IPS DF 4.7 (cell line): ENCODE measurements at regions not wholly inside any gene's neighbourhood (a gene's known extent, or its start where the extent isn't known, plus 50 kb on each side); places are given as distances from the start of the nearest gene placed in this dataset.

Experiments used
- DNase-seq: peaks from one replicate; pipeline ENCODE4 v3.0.0-alpha.2; 2013; ENCODE audit warnings: low spot score; ENCODE audit errors: extremely low read depth

DNA sequence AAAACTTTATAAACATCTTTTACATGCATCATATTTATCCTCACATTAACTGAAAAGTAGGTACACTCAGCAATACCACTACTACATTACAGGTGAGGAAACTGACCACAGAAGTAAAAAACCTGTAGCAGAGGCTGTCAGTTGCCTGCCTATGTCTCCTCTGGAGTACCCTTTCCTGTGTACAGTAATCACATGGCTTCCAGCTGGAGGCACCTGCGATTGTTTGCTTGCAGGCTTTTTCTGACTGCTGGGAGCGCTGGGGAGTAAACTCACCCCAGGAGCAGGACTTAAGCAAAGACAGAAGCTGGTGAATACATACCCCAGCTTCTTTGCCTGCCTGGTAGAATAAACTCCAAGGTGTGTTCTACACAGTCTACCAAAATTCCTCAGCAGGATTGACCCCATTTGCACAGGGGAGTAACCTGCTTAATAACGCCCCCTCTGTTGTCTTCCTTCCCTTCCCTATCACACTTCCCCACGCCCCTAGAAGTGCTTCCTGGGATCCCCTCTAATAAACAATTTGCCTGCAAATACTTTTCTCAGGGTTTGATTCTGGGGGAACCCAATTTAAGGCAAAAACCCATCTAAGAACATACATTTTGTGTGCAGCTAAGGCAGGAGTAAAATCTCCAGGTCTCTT, 138.9 kb downstream of the PTH2R start:
- no peak for DNase-seq

DNA sequence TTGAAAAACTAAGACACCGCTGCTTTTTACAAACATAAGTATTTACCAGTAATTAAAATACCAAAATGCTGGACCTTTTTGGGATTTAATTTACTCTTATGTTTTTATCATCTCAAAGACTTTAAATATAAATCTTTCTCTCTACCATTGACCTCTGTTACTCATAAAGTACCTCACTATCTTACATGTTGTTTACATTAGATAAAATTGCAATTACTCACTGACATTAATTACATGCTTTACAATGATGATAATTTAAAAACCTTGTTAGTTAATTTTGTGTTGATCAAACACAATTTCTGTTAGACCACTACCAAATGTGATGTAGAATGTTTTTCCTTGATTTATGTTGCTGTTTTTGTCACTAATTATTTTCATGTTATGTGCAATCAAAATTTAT, 139.5 kb downstream of the PTH2R start:
- DNase-seq: no peak

- DNase-seq: no peak
These were observed 140.5 kb downstream of the PTH2R start for GRCh38 chr2:208546860-208547650.

DNA sequence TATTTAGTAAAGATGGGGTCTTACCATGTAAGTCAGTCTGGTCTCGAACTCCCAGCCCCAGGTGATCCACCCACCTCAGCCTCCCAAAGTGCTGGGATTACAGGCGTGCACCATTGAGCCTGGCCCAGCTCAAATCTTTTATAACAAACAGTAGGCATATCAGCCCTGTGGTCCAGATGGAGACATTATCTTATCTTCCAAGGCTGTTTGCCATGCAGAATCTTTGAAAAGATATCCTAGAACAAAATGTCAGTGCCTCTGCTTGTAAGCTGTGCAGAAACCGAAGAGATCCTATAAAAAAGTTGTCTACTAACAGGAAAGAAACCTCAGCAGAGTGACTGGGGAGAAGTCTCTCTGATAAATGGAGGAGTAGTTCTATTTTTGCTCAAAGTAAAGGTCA, 142.1 kb downstream of the PTH2R start:
- DNase-seq: no peak

DNA sequence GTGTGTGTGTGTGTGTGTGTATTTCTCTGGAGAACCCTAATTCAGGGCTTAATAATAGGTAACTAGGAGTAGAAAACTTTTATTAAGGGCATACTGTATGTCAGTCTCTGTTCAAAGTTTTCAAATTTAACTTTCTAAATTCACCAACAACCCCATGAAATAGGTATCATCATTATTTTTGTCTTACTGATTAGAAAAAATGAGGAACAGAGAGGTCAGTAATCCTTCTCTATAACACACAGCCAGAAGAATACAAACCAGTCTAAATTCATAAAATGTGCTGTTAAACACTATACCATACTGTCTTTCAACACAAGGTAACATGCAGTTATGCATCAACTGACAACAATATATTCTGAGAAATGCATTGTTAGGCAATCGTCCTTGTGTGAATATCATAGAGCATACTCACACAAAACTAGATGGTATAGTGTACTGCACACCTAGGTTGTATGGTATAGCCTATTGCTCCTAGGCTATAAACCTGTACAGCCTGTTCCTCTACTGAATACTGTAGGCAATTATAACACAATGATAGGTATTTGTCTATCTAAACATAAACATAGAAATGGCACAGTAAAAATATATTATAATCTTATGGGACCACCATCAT, 143.1 kb downstream of the PTH2R start:
- no peak for DNase-seq

DNA sequence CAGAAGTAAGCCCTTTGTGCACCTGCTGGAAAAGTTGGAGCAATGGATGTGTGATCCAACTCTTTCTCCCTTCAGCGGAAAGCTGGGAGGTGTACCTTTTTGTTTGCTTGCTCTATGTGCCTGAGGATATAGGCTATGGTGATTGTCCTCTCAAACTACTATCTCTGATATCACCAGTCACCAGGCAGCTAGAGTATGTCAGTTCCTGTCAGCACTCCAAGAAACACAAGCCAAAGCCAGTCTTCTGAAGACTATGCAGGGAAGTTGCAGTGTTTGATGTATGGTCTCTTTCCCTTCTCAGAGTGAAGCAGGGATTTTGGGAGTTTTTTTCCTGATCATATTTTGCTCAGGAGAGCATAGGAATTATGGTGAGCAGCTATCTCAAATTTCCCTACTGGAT, 146.4 kb downstream of the PTH2R start:
- DNase-seq: no peak

DNA sequence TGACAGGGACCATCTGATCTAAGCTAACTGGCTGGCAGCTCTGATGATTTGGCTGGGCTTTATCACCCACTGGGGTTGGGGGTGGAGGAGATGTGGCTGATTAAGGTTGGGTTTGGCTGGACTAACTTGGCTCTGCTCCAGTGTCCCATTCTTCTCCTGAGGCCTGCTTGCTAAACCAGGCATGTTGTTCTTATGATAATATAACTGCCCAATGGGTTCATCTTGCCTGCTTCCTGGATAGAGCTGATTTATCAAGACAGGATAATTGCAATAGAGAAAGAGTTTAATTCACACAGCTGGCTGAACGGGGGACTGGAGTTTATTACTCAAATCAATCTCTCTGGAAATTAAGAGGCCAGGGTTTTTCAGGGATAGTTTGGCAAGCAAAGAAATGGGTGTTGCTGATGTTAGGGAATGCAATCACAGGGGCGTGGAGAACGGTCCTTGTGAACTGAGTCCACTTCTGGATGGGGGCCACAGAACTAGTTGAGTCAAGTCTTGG, 150.4 kb downstream of the PTH2R start:
- DNase-seq: no peak

DNA sequence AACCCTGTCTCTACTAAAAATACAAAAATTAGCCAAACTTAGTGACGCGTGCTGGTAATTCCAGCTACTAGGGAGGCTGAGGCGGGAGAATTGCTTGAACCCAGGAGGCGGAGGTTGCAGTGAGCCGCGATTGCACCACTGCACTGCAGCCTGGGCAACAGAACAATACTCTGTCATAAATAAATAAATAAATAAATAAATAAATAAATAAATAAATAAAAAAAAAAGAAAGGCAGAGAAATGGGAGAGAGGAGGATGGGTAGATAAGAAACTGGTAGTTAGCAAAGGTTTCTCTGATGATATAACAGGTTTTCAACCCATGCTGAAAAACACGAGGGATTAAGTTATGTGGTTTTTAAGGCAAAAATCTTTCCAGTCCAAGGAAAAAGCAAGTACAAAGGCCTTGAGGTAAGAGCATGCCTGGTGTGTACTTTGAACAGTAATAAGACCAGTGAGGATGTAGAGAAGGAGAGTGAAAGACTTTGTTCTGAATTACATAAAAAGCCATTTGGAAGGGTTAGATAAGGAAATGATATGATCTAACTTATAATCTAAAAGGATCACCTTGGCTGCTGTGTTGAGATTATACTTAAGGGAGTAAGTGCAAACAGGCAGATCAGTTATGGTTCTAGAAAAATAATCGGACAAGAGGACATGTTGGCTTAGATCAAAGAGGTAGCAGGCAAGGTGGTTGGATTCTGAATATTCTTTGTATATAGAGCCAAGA, 159.3 kb downstream of the PTH2R start:
- DNase-seq: no peak

- no peak for DNase-seq
These were observed 161.6 kb downstream of the PTH2R start for GRCh38 chr2:208568203-208568602.

DNA sequence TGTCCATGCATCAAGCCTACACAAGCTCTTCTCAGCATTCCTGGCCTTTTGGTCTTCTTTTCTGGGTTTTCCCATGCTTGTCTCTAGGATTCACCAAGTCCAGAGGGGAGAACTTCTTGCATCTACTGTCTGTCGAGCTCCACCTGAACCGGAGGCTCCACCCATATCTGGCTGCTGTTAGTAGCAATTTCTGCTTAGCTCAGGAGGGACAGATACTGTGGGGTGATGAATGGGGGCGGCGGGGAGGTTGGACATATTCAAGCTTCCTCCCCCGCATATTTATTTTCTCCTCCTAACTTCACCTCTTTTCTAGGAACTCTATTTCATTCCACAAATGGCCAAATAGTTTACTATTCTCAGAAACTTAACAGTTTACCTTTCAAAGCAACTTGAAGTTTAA, 163.5 kb downstream of the PTH2R start:
- DNase-seq: no peak

GRCh38 chr2:208570851-208571763, 164.5 kb downstream of the PTH2R start:
- no peak for DNase-seq

DNA sequence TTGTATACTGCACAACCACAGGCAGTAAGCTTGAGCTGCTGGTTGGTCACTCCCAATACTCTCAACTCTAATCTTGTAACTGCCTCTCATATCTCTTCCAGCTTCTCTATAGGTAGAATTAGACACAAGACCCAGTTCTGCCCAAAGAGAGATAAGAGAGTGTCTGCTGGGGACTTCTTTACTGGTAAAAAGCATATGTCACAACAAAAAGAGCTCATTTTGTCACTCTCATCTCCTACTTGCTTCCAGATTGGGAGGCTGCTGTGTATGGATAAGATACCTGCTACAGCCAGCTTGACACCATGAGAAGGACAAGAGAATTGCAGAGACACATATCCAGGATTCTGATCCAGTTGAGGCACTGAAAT, 165.2 kb downstream of the PTH2R start:
- DNase-seq: no peak

- DNase-seq: no peak
These were observed 167.0 kb downstream of the PTH2R start for GRCh38 chr2:208573569-208573968.

- DNase-seq: no peak
These were observed 173.1 kb downstream of the PTH2R start for GRCh38 chr2:208579678-208580077.

- DNase-seq: no peak
These were observed 177.9 kb downstream of the PTH2R start for GRCh38 chr2:208584378-208584985.

DNA sequence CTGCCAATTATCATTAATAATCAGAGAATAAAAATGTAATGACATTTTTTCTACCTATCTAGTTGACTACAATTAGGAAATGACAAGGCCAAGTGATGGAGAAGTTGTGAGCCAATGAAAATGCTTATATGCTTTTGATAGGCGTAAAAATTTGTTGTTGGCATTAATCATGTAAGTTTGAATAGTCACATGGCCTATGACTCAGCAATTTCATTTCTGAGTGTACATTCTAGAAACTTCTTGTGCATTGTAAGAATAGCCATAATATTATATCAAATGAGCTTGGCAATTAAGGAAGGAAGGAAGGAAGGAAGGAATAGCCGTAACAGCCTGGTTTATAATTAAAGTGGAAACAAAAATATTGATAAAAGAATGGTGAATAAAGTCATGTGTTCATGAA, 179.9 kb downstream of the PTH2R start:
- DNase-seq: no peak

DNA sequence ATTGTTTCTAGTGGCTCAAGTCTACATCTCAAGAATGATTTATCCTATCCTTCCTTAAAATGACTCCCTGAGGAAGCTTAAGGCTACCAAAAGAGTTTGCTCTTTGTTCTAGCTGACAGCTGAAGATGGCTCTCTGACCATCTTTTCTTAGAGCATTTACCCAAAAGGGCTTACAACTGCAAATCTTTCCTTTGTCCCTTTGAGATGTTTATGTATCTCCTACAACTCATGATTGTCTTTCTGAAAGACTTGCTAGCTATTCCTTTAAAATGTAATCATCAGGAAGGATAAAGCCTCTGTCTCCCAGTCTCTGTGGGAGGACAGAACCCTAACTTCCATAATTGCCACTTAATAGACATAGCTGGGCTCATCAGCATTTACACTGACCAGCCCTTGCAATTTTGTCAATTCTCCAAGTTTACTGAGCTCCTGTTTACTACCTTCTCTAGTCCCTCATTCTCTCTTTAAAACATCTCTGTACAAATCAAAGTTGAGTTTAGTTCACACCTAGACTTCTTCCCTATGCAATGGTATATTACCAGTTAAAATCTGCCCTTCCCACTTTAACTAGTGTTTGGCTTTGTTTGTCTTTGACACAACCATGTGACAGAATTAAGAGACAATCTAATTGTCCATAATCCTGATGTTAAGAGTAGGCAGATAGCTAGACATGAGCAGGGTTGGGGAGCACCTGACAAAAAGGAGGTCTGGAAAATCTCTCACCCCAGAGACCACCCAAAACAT, 188.2 kb downstream of the PTH2R start:
- DNase-seq: peak; percentile 62

- no peak for DNase-seq
These were observed 189.0 kb downstream of the PTH2R start for GRCh38 chr2:208595386-208596275.

GRCh38 chr2:208607694-208608093, 201.1 kb downstream of the PTH2R start:
- DNase-seq: no peak
